ENCODE measurements at regions not wholly inside any gene's neighbourhood (a gene's known extent, or its start where the extent isn't known, plus 50 kb on each side); places are given as distances from the start of the nearest gene placed in this dataset.

- DNase-seq, result no peak
These were observed 608.0 kb downstream of the BRINP1 start for GRCh38 chr9:118761016-118761790.

- no peak for DNase-seq
These were observed 601.7 kb downstream of the BRINP1 start for GRCh38 chr9:118767571-118767970.

- peak; percentile 89 for DNase-seq
These were observed 586.3 kb downstream of the BRINP1 start for GRCh38 chr9:118782790-118783463.

- no peak for DNase-seq
These were observed 585.2 kb downstream of the BRINP1 start for GRCh38 chr9:118784033-118784432.

- DNase-seq, result no peak
These were observed 583.8 kb downstream of the BRINP1 start for GRCh38 chr9:118785456-118785855.

GRCh38 chr9:118786877-118787276 lies 582.4 kb downstream of the BRINP1 start:
- DNase-seq, result no peak

- no peak for DNase-seq
These were observed 560.0 kb downstream of the BRINP1 start for GRCh38 chr9:118809160-118809625.

GRCh38 chr9:118829334-118829733 lies 539.9 kb downstream of the BRINP1 start:
- DNase-seq, result peak; percentile 9

- DNase-seq, result no peak
These were observed 536.9 kb downstream of the BRINP1 start for GRCh38 chr9:118832371-118832770.

GRCh38 chr9:118836891-118837290 lies 532.3 kb downstream of the BRINP1 start:
- no peak for DNase-seq

GRCh38 chr9:118871531-118871930 lies 497.7 kb downstream of the BRINP1 start:
- no peak for DNase-seq

GRCh38 chr9:118882684-118883083 lies 486.6 kb downstream of the BRINP1 start:
- DNase-seq, result no peak

- no peak for DNase-seq
These were observed 485.8 kb downstream of the BRINP1 start for GRCh38 chr9:118883411-118883810.

GRCh38 chr9:118891213-118891612 lies 478.0 kb downstream of the BRINP1 start:
- no peak for DNase-seq

- peak; percentile 2 for DNase-seq
These were observed 472.8 kb downstream of the BRINP1 start for GRCh38 chr9:118896324-118897000.

- DNase-seq, result no peak
These were observed 451.1 kb downstream of the BRINP1 start for GRCh38 chr9:118918180-118918579.

- DNase-seq, result no peak
These were observed 440.5 kb downstream of the BRINP1 start for GRCh38 chr9:118928722-118929121.

GRCh38 chr9:118929287-118929686 lies 439.9 kb downstream of the BRINP1 start:
- DNase-seq, result no peak

GRCh38 chr9:118931941-118932340 lies 437.3 kb downstream of the BRINP1 start:
- DNase-seq, result no peak

GRCh38 chr9:118938581-118938980 lies 430.7 kb downstream of the BRINP1 start:
- no peak for DNase-seq

GRCh38 chr9:118940473-118940872 lies 428.8 kb downstream of the BRINP1 start:
- no peak for DNase-seq

GRCh38 chr9:118946669-118947068 lies 422.6 kb downstream of the BRINP1 start:
- DNase-seq, result no peak

- no peak for DNase-seq
These were observed 414.4 kb downstream of the BRINP1 start for GRCh38 chr9:118954857-118955256.

All from tongue (tissue), 1 donor.